ENCODE measurements at regions not wholly inside any gene's neighbourhood (a gene's known extent, or its start where the extent isn't known, plus 50 kb on each side); places are given as distances from the start of the nearest gene placed in this dataset.

DNA sequence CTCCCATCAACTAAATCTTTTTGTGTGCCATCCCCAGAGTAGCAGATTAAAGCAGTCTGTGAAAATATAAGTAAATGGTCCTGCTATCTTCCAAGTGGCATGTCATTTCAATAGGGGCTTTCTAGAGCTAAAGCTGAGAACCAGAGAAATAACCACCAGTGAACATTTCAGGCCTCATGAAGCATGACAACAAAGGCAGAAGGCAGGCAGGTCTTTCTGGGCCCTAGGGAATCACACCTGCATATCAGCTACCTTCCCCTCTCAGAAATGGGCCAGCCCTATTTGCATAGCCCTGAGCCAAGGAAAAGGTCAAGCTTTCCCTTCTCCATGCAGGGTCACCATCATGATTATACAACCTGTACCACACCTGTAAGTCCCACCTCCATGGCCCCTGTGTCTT, 205.3 kb downstream of the DEPDC1B start:
- TF ChIP-seq, protein P1, sequence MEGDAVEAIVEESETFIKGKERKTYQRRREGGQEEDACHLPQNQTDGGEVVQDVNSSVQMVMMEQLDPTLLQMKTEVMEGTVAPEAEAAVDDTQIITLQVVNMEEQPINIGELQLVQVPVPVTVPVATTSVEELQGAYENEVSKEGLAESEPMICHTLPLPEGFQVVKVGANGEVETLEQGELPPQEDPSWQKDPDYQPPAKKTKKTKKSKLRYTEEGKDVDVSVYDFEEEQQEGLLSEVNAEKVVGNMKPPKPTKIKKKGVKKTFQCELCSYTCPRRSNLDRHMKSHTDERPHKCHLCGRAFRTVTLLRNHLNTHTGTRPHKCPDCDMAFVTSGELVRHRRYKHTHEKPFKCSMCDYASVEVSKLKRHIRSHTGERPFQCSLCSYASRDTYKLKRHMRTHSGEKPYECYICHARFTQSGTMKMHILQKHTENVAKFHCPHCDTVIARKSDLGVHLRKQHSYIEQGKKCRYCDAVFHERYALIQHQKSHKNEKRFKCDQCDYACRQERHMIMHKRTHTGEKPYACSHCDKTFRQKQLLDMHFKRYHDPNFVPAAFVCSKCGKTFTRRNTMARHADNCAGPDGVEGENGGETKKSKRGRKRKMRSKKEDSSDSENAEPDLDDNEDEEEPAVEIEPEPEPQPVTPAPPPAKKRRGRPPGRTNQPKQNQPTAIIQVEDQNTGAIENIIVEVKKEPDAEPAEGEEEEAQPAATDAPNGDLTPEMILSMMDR (conservative IDR thresholded peaks at IDR 0.05 in 1 of 2, IDR thresholded peaks at IDR 0.05 in 1 of 2; ENCODE audit: low read depth in 1 of 2, low read length in 2 of 2): no peak
- TF ChIP-seq EZH2 (IDR thresholded peaks at IDR 0.05; ENCODE audit: low read length, missing control alignments): no peak
